GM12891 (cell line): ENCODE measurements at regions not wholly inside any gene's neighbourhood (a gene's known extent, or its start where the extent isn't known, plus 50 kb on each side); places are given as distances from the start of the nearest gene placed in this dataset.

Experiments
- PAX5 ChIP-seq: IDR thresholded peaks from 2 replicates; pipeline ENCODE4 v1.6.1; 2011; ENCODE audit warnings: low read length, moderate library complexity, mild to moderate bottlenecking; ENCODE audit not compliant: insufficient read depth, severe bottlenecking
- POLR2A ChIP-seq: IDR thresholded peaks from 2 replicates; pipeline ENCODE4 v1.6.1; 2011; ENCODE audit warnings: low read depth, low read length, control low read depth
- POLR2AphosphoS5 ChIP-seq: IDR thresholded peaks from 2 replicates; pipeline ENCODE4 v1.6.1; 2011; ENCODE audit warnings: low read depth, low read length, control low read depth
- POU2F2 ChIP-seq: IDR thresholded peaks from 2 replicates; pipeline ENCODE4 v1.6.1; 2011; ENCODE audit warnings: low read depth, mild to moderate bottlenecking, control low read depth, low read length, moderate library complexity
- SPI1 ChIP-seq: IDR thresholded peaks from 2 replicates; pipeline ENCODE4 v1.6.1; 2011; ENCODE audit warnings: low read depth, low read length, control low read depth
- TAF1 ChIP-seq: IDR thresholded peaks from 2 replicates; pipeline ENCODE4 v1.6.1; 2011; ENCODE audit warnings: low read depth, low read length, control low read depth

- no peak for TF ChIP-seq POLR2AphosphoS5
- no peak for TF ChIP-seq POLR2A
- no peak for TF ChIP-seq TAF1
- no peak for TF ChIP-seq POU2F2
- no peak for TF ChIP-seq SPI1
- no peak for TF ChIP-seq PAX5
These were observed 99.8 kb downstream of the SNX5 start for GRCh38 chr20:17868700-17869231.
